KMS-11 (cell line): ENCODE measurements at regions not wholly inside any gene's neighbourhood (a gene's known extent, or its start where the extent isn't known, plus 50 kb on each side); places are given as distances from the start of the nearest gene placed in this dataset.

ENCODE experiments used
- H2AFZ ChIP-seq: fragments of 200-600 bp; sonication (generic); 2 replicates; pipeline ENCODE4 v1.6.1; 2016; ENCODE audit warnings: antibody characterized with exemption, mixed run types, low read depth
- H3K27ac ChIP-seq: fragments of 200-600 bp; sonication (generic); 2 replicates; pipeline ENCODE4 v1.6.1; 2016; ENCODE audit warnings: mild to moderate bottlenecking, mixed run types
- H3K27me3 ChIP-seq: fragments of 200-600 bp; sonication (generic); 2 replicates; pipeline ENCODE4 v1.6.1; 2017; ENCODE audit warnings: mild to moderate bottlenecking, low read depth, mixed run types, moderate library complexity; ENCODE audit not compliant: insufficient read depth
- H3K36me3 ChIP-seq: fragments of 200-600 bp; sonication (generic); 2 replicates; pipeline ENCODE4 v1.6.1; 2017; ENCODE audit warnings: mild to moderate bottlenecking, mixed run types; ENCODE audit not compliant: insufficient read depth
- H3K4me1 ChIP-seq: fragments of 200-600 bp; sonication (generic); 2 replicates; pipeline ENCODE4 v1.6.1; 2016; ENCODE audit warnings: mild to moderate bottlenecking, low read depth, mixed run types; ENCODE audit not compliant: poor library complexity, severe bottlenecking
- H3K4me2 ChIP-seq: fragments of 200-600 bp; sonication (generic); 2 replicates; pipeline ENCODE4 v1.7.0; 2016; ENCODE audit warnings: mild to moderate bottlenecking, mixed run types
- H3K4me3 ChIP-seq: fragments of 200-600 bp; sonication (generic); IDR thresholded peaks from 2 replicates; pipeline ENCODE4 v1.6.1; 2017; ENCODE audit warnings: low read depth, low read length, mixed read lengths; ENCODE audit not compliant: insufficient read depth
- H3K79me2 ChIP-seq: fragments of 200-600 bp; sonication (generic); 2 replicates; pipeline ENCODE4 v1.6.1; 2016; ENCODE audit warnings: low read depth, mixed run types; ENCODE audit not compliant: insufficient read depth
- H3K9ac ChIP-seq: fragments of 200-600 bp; sonication (generic); 2 replicates; pipeline ENCODE4 v1.6.1; 2016; ENCODE audit warnings: mild to moderate bottlenecking, mixed run types
- H4K20me1 ChIP-seq: fragments of 200-600 bp; sonication (generic); 2 replicates; pipeline ENCODE4 v1.6.1; 2016; ENCODE audit warnings: mild to moderate bottlenecking, mixed run types; ENCODE audit not compliant: insufficient read depth
- TF ChIP-seq, protein P1 (sequence below): fragments of 200-600 bp; sonication (generic); conservative IDR thresholded peaks from 2 replicates; pipeline ENCODE4 v1.6.1; 2017; ENCODE audit warnings: low read depth, mild to moderate bottlenecking, antibody characterized with exemption, low read length, moderate library complexity, mixed read lengths

DNA sequence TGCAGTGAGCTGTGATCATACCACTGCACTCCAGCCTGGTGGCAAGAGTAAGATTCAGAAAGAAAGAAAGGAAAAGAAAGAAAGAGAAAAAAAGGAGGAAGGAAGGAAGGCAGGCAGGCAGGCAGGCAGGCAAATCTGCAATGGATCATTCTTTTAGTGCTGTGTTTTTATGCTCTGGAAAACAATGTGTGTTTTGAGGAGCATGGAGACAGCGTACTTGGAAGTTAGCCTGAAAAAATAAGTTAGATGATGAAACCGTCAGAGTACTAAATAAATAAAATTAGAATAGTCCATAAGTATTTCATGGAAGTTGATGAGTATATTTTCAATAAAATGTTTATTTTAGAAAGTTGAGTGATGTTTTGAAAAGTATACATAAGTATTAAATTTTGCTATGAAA is 366.4 kb upstream of the CDH20 start:
- Histone ChIP-seq H4K20me1 (no peaks in the 10 kb centered on the region), H3K4me3 (no peak overlapping the region), H3K9ac (no peak overlapping the region), H3K4me2 (no peak overlapping the region), H3K36me3 (no peaks in the 10 kb centered on the region), H3K79me2 (no peaks in the 10 kb centered on the region), H2AFZ (no peak overlapping the region), H3K27me3 (no peaks in the 10 kb centered on the region), H3K4me1 (no peaks in the 10 kb centered on the region), H3K27ac (no peak overlapping the region)
- TF ChIP-seq, protein P1, sequence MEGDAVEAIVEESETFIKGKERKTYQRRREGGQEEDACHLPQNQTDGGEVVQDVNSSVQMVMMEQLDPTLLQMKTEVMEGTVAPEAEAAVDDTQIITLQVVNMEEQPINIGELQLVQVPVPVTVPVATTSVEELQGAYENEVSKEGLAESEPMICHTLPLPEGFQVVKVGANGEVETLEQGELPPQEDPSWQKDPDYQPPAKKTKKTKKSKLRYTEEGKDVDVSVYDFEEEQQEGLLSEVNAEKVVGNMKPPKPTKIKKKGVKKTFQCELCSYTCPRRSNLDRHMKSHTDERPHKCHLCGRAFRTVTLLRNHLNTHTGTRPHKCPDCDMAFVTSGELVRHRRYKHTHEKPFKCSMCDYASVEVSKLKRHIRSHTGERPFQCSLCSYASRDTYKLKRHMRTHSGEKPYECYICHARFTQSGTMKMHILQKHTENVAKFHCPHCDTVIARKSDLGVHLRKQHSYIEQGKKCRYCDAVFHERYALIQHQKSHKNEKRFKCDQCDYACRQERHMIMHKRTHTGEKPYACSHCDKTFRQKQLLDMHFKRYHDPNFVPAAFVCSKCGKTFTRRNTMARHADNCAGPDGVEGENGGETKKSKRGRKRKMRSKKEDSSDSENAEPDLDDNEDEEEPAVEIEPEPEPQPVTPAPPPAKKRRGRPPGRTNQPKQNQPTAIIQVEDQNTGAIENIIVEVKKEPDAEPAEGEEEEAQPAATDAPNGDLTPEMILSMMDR = no peak

- Histone ChIP-seq H3K79me2 (no peaks in the 10 kb centered on the region), H3K27ac (no peak overlapping the region), H3K36me3 (no peaks in the 10 kb centered on the region), H4K20me1 (no peaks in the 10 kb centered on the region), H2AFZ (no peak overlapping the region), H3K9ac (no peak overlapping the region), H3K4me1 (no peaks in the 10 kb centered on the region), H3K4me2 (no peak overlapping the region), H3K27me3 (no peaks in the 10 kb centered on the region), H3K4me3 (no peak overlapping the region)
- TF ChIP-seq, protein P1 = no peak
Observed at GRCh38 chr18:60975420-60975819, 357.8 kb upstream of the CDH20 start.

DNA sequence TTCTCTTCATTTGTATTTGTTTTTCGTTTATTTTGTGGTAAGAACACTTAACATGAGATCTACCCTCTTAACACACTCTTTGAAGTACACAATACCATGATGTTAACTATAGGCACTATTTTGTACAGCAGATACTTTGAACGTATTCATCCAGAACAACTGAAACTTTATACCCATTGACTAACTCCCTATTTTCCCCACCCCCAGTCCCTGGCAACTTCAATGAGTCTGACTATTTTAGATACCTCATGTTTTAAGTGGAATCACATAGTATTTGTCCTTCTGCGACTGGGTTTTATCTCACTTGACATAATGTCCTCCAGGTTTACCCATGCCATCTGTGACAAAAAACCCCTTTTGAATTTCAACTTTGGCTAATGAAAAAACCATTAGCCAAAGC is 356.3 kb upstream of the CDH20 start:
- no peaks in the 10 kb centered on the region for H3K79me2 ChIP-seq
- H3K4me2 ChIP-seq = no peak overlapping the region

GRCh38 chr18:60978338-60978737 is 354.9 kb upstream of the CDH20 start:
- H4K20me1 ChIP-seq = no peaks in the 10 kb centered on the region
- no peak overlapping the region for H3K4me2 ChIP-seq
- no peaks in the 10 kb centered on the region for H3K79me2 ChIP-seq
- H3K4me1 ChIP-seq = no peaks in the 10 kb centered on the region
- no peak overlapping the region for H3K27ac ChIP-seq
- TF ChIP-seq, protein P1 = no peak
- no peaks in the 10 kb centered on the region for H3K27me3 ChIP-seq
- H2AFZ ChIP-seq = no peak overlapping the region
- no peaks in the 10 kb centered on the region for H3K36me3 ChIP-seq
- no peak overlapping the region for H3K4me3 ChIP-seq
- H3K9ac ChIP-seq = no peak overlapping the region

More for the DNA sequence above, 356.3 kb upstream of the CDH20 start:
- H4K20me1 ChIP-seq = no peaks in the 10 kb centered on the region
- no peak overlapping the region for H3K9ac ChIP-seq
- TF ChIP-seq, protein P1 = no peak
- no peak overlapping the region for H2AFZ ChIP-seq
- no peak overlapping the region for H3K27ac ChIP-seq
- H3K4me1 ChIP-seq = no peaks in the 10 kb centered on the region
- H3K27me3 ChIP-seq = no peaks in the 10 kb centered on the region
- no peaks in the 10 kb centered on the region for H3K36me3 ChIP-seq
- no peak overlapping the region for H3K4me3 ChIP-seq
